Endothelial cell of umbilical vein (primary cell): ENCODE measurements at regions not wholly inside any gene's neighbourhood (a gene's known extent, or its start where the extent isn't known, plus 50 kb on each side); places are given as distances from the start of the nearest gene placed in this dataset.
"Not testable (repeated sequence)": the region's sequence is repeated elsewhere in the genome, so short reads cannot be mapped to it uniquely, and the experiment has no call there.

Experiments used
- BruUV-seq: library from RNA; stranded (reverse); fragments of 400-500 nt; replicated peaks from 2 replicates; lab custom pipeline; 2021; lab: Mats Ljungman, UMichigan
- CTCF ChIA-PET: fragments of 300-600, 350-600 bp; sonication (Branson Sonifier 250); formaldehyde crosslinking; loops from one replicate; lab custom pipeline; 2021; ENCODE audit warnings: antibody characterized with exemption, inconsistent platforms; lab: Charles Lee
- POLR2A ChIA-PET: fragments of 300-600, 350-600 bp; sonication (Branson Sonifier 250); formaldehyde crosslinking; loops from one replicate; lab custom pipeline; 2021; ENCODE audit warnings: antibody characterized with exemption, inconsistent platforms; lab: Charles Lee
- DNase-seq: peaks from one replicate; pipeline ENCODE4 v3.0.0-alpha.2; 2011; ENCODE audit warnings: low read depth, low spot score
- FAIRE-seq: peaks from 2 replicates; lab custom pipeline; 2011; peaks lifted over from hg19 to GRCh38; lab: Jason Lieb, UNC
- H2AFZ ChIP-seq: 2 replicates; pipeline ENCODE4 v1.6.0; 2012; ENCODE audit warnings: low read depth, low read length, control low read depth, inconsistent platforms
- H3K27ac ChIP-seq: 2 replicates; pipeline ENCODE4 v1.5.1; 2011; ENCODE audit warnings: low read depth, mild to moderate bottlenecking, control low read depth, low read length, moderate library complexity; ENCODE audit not compliant: insufficient read depth
- H3K27me3 ChIP-seq, 2 experiments: 2 replicates each; pipeline versions ENCODE4 v1.6.0 to v1.6.1; 2011; ENCODE audit warnings: low read length in 2 of 2, mixed read lengths in 1 of 2; ENCODE audit not compliant: control insufficient read depth in 2 of 2, insufficient read depth in 2 of 2
- H3K36me3 ChIP-seq, 2 experiments: 2 replicates in 1 of 2; 3 replicates in 1 of 2; pipeline ENCODE4 v1.5.1; 2011; ENCODE audit warnings: low read length in 2 of 2, mild to moderate bottlenecking in 1 of 2, moderate library complexity in 1 of 2; ENCODE audit not compliant: control insufficient read depth in 2 of 2, insufficient read depth in 2 of 2; ENCODE audit errors: extremely low read depth in 1 of 2
- H3K4me1 ChIP-seq: 3 replicates; pipeline ENCODE4 v1.5.1; 2011; ENCODE audit warnings: mild to moderate bottlenecking, low read length; ENCODE audit not compliant: control insufficient read depth, insufficient read depth; ENCODE audit errors: extremely low read depth
- H3K4me2 ChIP-seq: 2 replicates; pipeline ENCODE4 v1.6.1; 2011; ENCODE audit warnings: low read length, control low read depth, mixed read lengths; ENCODE audit not compliant: insufficient read depth
- H3K4me3 ChIP-seq, 3 experiments: fragments of 200-600 bp in 1 of 3; sonication (generic), shearing (Covaris generic) in 1 of 3; replicated peaks in 1 of 3; 2 replicates each; pipeline ENCODE4 v1.5.1; 2011 to 2016; ENCODE audit warnings: control low read depth in 3 of 3, low read length in 3 of 3, mild to moderate bottlenecking in 2 of 3, inconsistent platforms in 1 of 3, low read depth in 1 of 3, moderate library complexity in 1 of 3; ENCODE audit not compliant: insufficient read depth in 1 of 3
- H3K79me2 ChIP-seq: 2 replicates; pipeline ENCODE4 v1.6.0; 2012; ENCODE audit warnings: low read length, inconsistent platforms; ENCODE audit not compliant: control insufficient read depth, insufficient read depth
- H3K9ac ChIP-seq: replicated peaks from 2 replicates; pipeline ENCODE3; 2011; ENCODE audit warnings: low read length, control low read depth; ENCODE audit not compliant: insufficient read depth; ENCODE audit errors: extremely low read depth
- H3K9me1 ChIP-seq: replicated peaks from 3 replicates; pipeline ENCODE4 v1.6.0; 2011; ENCODE audit warnings: mild to moderate bottlenecking, low read length; ENCODE audit not compliant: control insufficient read depth, insufficient read depth; ENCODE audit errors: extremely low read depth
- H3K9me3 ChIP-seq: replicated peaks from 2 replicates; pipeline ENCODE4 v1.5.1; 2012; ENCODE audit warnings: low read length, inconsistent platforms; ENCODE audit not compliant: control insufficient read depth, insufficient read depth
- H4K20me1 ChIP-seq: replicated peaks from 2 replicates; pipeline ENCODE3; 2011; ENCODE audit warnings: mild to moderate bottlenecking, low read length; ENCODE audit not compliant: control insufficient read depth, insufficient read depth; ENCODE audit errors: extremely low read depth
- EZH2 ChIP-seq: IDR thresholded peaks from 2 replicates; pipeline ENCODE4 v1.6.1; 2012; ENCODE audit warnings: borderline replicate concordance, low read depth, mild to moderate bottlenecking, moderate library complexity, low read length, inconsistent platforms; ENCODE audit not compliant: severe bottlenecking
- FOS ChIP-seq: IDR thresholded peaks from 2 replicates; pipeline ENCODE4 v1.6.1; 2011; ENCODE audit warnings: mild to moderate bottlenecking, low read length, moderate library complexity, borderline replicate concordance; ENCODE audit not compliant: insufficient read depth
- GATA2 ChIP-seq: IDR thresholded peaks from 2 replicates; pipeline ENCODE4 v1.7.0; 2011; ENCODE audit warnings: low read depth, mild to moderate bottlenecking, moderate library complexity, mixed read lengths, low read length; ENCODE audit not compliant: insufficient read length, insufficient read depth
- JUN ChIP-seq: IDR thresholded peaks from 2 replicates; pipeline ENCODE4 v1.6.1; 2011; ENCODE audit warnings: borderline replicate concordance, low read depth; ENCODE audit not compliant: insufficient read length, insufficient read depth
- MYC ChIP-seq: IDR thresholded peaks from one replicate; pipeline ENCODE4 v1.6.1; 2011; ENCODE audit warnings: mild to moderate bottlenecking, low read depth, low read length
- POLR2A ChIP-seq: IDR thresholded peaks from 2 replicates; pipeline ENCODE4 v1.6.1; 2012; ENCODE audit warnings: low read depth, mild to moderate bottlenecking, control low read depth, low read length
- POLR2AphosphoS5 ChIP-seq: IDR thresholded peaks from 2 replicates; pipeline ENCODE4 v1.6.1; 2012; ENCODE audit warnings: low read depth, mild to moderate bottlenecking, control low read depth, low read length, moderate library complexity; ENCODE audit not compliant: insufficient read depth
- dilution Hi-C: fragments of 300-500 bp; cut with MboI; formaldehyde crosslinking; loops from one replicate; pipeline ENCODE4 v1.15.0; 2019; ENCODE audit warnings: low sequenced_read_pairs; ENCODE audit not compliant: extremely low pct_ligation_motif_present
- intact Hi-C: fragments of 100-400 bp; cut with micrococcal nuclease; formaldehyde crosslinking; loops from one replicate; pipeline ENCODE4 v1.10.0; 2022
- TF ChIP-seq, protein P1 (sequence below), 2 donors: IDR thresholded peaks; 1 replicate in 1 of 2; 2 replicates in 1 of 2; pipeline ENCODE4 v1.5.1; 2011; ENCODE audit warnings: low read length in 2 of 2, mild to moderate bottlenecking in 2 of 2, moderate library complexity in 2 of 2, control low read depth in 1 of 2, inconsistent platforms in 1 of 2, low read depth in 1 of 2; ENCODE audit not compliant: insufficient read depth in 1 of 2; ENCODE audit errors: extremely low read depth in 1 of 2
- TF ChIP-seq, protein P2 (sequence below): IDR thresholded peaks from 2 replicates; pipeline ENCODE4 v1.6.1; 2011; ENCODE audit not compliant: insufficient read depth, insufficient read length

DNA sequence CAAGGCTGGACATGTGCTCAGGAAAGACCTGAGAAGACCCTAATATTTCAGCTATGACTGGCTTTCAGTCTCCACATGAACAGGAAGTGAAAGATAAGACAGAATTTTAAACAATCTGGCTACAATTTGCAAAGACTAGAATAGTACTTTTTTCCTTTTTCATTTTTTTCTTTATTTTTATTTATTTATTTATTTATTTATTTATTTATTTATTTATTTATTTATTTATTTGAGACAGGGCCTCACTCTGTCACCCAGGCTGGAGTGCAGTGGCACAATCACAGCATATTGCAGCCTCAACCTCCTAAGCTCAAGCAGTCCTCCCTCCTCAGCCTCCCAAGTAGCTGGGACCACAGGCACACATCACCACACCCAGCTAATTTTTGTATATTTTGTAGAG lies 61.1 kb upstream of the PHF6 start:
- dilution Hi-C loops, result not testable (repeated sequence)

DNA sequence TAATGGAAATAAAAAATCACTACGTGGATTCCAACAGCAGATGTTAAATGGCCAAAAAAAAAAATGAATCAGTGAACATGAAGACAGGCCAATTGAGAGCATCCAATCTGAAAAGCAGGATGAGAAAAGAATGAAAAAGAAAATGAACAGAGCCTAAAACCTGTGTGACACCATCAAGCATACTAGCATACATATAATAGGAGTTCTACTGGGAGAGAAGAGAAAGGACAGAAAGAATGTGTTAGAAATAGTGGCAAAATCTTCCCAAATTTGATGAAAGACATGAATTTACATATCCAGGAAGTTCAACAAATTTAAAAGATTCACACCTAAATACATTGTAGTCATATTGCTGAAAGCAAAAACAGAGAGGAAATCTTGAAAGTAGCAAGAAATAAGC lies 59.7 kb upstream of the PHF6 start:
- FAIRE-seq, result no peak
- CTCF ChIA-PET, result no interaction called here

More for the DNA sequence above, 61.1 kb upstream of the PHF6 start:
- H3K79me2 ChIP-seq, H3K9me3 ChIP-seq, DNase-seq, BruUV-seq, H3K9ac ChIP-seq, FAIRE-seq, CTCF ChIA-PET, POLR2A ChIA-PET, H3K9me1 ChIP-seq, H3K4me2 ChIP-seq, H3K4me1 ChIP-seq, H3K27me3 ChIP-seq, H3K27ac ChIP-seq, H2AFZ ChIP-seq, H3K4me3 ChIP-seq, H3K36me3 ChIP-seq, intact Hi-C loops, H4K20me1 ChIP-seq: not testable (repeated sequence)

More for the DNA sequence above, 59.7 kb upstream of the PHF6 start:
- no peak overlapping the region for H3K4me3 ChIP-seq
- H4K20me1 ChIP-seq, result no peaks in the 10 kb centered on the region
- H3K9ac ChIP-seq, result no peak overlapping the region
- TF ChIP-seq POLR2A (no peak), MYC (no peak), POLR2AphosphoS5 (no peak), JUN (no peak), EZH2 (no peak), FOS (no peak), GATA2 (no peak)
- TF ChIP-seq, protein P1, sequence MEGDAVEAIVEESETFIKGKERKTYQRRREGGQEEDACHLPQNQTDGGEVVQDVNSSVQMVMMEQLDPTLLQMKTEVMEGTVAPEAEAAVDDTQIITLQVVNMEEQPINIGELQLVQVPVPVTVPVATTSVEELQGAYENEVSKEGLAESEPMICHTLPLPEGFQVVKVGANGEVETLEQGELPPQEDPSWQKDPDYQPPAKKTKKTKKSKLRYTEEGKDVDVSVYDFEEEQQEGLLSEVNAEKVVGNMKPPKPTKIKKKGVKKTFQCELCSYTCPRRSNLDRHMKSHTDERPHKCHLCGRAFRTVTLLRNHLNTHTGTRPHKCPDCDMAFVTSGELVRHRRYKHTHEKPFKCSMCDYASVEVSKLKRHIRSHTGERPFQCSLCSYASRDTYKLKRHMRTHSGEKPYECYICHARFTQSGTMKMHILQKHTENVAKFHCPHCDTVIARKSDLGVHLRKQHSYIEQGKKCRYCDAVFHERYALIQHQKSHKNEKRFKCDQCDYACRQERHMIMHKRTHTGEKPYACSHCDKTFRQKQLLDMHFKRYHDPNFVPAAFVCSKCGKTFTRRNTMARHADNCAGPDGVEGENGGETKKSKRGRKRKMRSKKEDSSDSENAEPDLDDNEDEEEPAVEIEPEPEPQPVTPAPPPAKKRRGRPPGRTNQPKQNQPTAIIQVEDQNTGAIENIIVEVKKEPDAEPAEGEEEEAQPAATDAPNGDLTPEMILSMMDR (IDR thresholded peaks at IDR 0.05; ENCODE audit: extremely low read depth in 1 of 2, insufficient read depth in 1 of 2, low read depth in 1 of 2, low read length in 2 of 2), result no peak
- TF ChIP-seq, protein P2, sequence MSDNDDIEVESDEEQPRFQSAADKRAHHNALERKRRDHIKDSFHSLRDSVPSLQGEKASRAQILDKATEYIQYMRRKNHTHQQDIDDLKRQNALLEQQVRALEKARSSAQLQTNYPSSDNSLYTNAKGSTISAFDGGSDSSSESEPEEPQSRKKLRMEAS, result no peak
- no peaks in the 10 kb centered on the region for H3K79me2 ChIP-seq
- dilution Hi-C loops, result no loop called here
- intact Hi-C loops, result no loop called here
- POLR2A ChIA-PET, result no interaction called here
- H3K27ac ChIP-seq, result no peak overlapping the region
- BruUV-seq, result no TSS peak
- H3K9me1 ChIP-seq, result no peaks in the 10 kb centered on the region
- no peaks in the 10 kb centered on the region for H3K27me3 ChIP-seq
- no peak overlapping the region for H2AFZ ChIP-seq
- H3K36me3 ChIP-seq, result no peaks in the 10 kb centered on the region
- no peak overlapping the region for H3K4me2 ChIP-seq
- no peaks in the 10 kb centered on the region for H3K9me3 ChIP-seq
- no peaks in the 10 kb centered on the region for H3K4me1 ChIP-seq
- DNase-seq, result no peak
